NAMALWA (cell line): ENCODE measurements at regions not wholly inside any gene's neighbourhood (a gene's known extent, or its start where the extent isn't known, plus 50 kb on each side); places are given as distances from the start of the nearest gene placed in this dataset.
"Not testable (repeated sequence)": the region's sequence is repeated elsewhere in the genome, so short reads cannot be mapped to it uniquely, and the experiment has no call there.

Experiments used
- DNase-seq: peaks from one replicate; pipeline ENCODE4 v3.0.0-alpha.2; 2015; ENCODE audit warnings: low spot score

GRCh38 chr5:82422751-82423181 is 144.6 kb upstream of the RPS23 start:
- no peak for DNase-seq

GRCh38 chr5:82422001-82422740 is 144.0 kb upstream of the RPS23 start:
- no peak for DNase-seq

GRCh38 chr5:82421119-82421518 is 143.0 kb upstream of the RPS23 start:
- DNase-seq, result no peak

- not testable (repeated sequence) for DNase-seq
Observed at GRCh38 chr5:82420524-82420923, 142.4 kb upstream of the RPS23 start.

- DNase-seq, result no peak
Observed at GRCh38 chr5:82419559-82420332, 141.6 kb upstream of the RPS23 start.

GRCh38 chr5:82418608-82418950 is 140.4 kb upstream of the RPS23 start:
- no peak for DNase-seq

GRCh38 chr5:82417776-82418607 is 139.8 kb upstream of the RPS23 start:
- DNase-seq, result no peak

GRCh38 chr5:82416512-82416911 is 138.4 kb upstream of the RPS23 start:
- DNase-seq, result no peak

GRCh38 chr5:82414041-82414388 is 135.9 kb upstream of the RPS23 start:
- no peak for DNase-seq

GRCh38 chr5:82413302-82414040 is 135.3 kb upstream of the RPS23 start:
- no peak for DNase-seq

- no peak for DNase-seq
Observed at GRCh38 chr5:82408033-82408432, 129.9 kb upstream of the RPS23 start.

GRCh38 chr5:82406205-82406773 is 128.1 kb upstream of the RPS23 start:
- DNase-seq, result no peak

- DNase-seq, result no peak
Observed at GRCh38 chr5:82405618-82406204, 127.6 kb upstream of the RPS23 start.

GRCh38 chr5:82405161-82405560 is 127.0 kb upstream of the RPS23 start:
- no peak for DNase-seq

GRCh38 chr5:82404382-82404945 is 126.3 kb upstream of the RPS23 start:
- no peak for DNase-seq

GRCh38 chr5:82403724-82404123 is 125.6 kb upstream of the RPS23 start:
- no peak for DNase-seq

- DNase-seq, result no peak
Observed at GRCh38 chr5:82403026-82403425, 124.9 kb upstream of the RPS23 start.

- no peak for DNase-seq
Observed at GRCh38 chr5:82399111-82399510, 121.0 kb upstream of the RPS23 start.

- DNase-seq, result no peak
Observed at GRCh38 chr5:82397741-82398320, 119.7 kb upstream of the RPS23 start.

GRCh38 chr5:82396871-82397514 is 118.8 kb upstream of the RPS23 start:
- no peak for DNase-seq
